ENCODE measurements at regions not wholly inside any gene's neighbourhood (a gene's known extent, or its start where the extent isn't known, plus 50 kb on each side); places are given as distances from the start of the nearest gene placed in this dataset.

- no peak for DNase-seq (ENCODE audit: low read depth in 1 of 2, low spot score in 1 of 2)
Measured at GRCh38 chrX:38856670-38857265, 55.5 kb downstream of the MID1IP1 start.

DNA sequence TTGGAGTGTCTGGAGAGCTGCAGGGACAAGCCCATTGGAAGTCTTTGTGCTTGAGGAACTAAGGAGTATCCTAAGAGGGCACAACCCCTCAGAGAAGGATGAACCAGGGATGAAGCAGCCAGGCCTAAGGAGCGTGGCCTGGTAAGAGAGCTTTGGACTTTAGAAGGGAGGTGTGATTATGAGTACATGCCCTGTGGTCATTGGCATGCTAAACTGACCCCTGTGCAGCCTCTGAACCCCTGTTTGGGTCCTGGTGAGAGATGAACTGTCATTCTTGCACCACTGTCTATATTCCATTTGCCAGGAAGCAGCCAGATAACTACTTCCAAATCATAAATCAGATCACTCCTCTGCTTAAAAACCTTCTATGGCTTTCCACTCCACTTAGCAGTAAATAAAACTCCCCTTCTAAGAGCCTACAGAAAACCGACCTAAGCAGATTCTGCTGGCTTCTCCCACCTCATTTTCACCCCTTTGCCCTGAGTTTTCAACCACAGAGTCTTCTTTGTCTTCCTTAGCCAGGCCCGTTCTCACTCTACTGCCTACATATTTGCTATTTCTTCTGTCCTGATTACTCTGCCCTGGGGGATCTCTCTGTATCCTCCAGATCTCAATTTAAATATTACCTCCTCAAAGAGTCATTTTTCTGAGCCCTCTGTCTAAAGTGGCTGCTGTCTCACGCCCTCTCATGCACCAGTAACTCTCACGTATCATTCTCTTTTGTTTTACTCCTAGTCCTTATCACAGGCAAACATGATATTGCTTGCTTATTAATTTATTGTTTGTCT is 56.7 kb downstream of the MID1IP1 start:
- DNase-seq (ENCODE audit: low read depth in 1 of 2, low spot score in 1 of 2) = no peak

- DNase-seq (ENCODE audit: low read depth in 1 of 2, low spot score in 1 of 2) = no peak
Measured at GRCh38 chrX:38859602-38860001, 58.3 kb downstream of the MID1IP1 start.

DNA sequence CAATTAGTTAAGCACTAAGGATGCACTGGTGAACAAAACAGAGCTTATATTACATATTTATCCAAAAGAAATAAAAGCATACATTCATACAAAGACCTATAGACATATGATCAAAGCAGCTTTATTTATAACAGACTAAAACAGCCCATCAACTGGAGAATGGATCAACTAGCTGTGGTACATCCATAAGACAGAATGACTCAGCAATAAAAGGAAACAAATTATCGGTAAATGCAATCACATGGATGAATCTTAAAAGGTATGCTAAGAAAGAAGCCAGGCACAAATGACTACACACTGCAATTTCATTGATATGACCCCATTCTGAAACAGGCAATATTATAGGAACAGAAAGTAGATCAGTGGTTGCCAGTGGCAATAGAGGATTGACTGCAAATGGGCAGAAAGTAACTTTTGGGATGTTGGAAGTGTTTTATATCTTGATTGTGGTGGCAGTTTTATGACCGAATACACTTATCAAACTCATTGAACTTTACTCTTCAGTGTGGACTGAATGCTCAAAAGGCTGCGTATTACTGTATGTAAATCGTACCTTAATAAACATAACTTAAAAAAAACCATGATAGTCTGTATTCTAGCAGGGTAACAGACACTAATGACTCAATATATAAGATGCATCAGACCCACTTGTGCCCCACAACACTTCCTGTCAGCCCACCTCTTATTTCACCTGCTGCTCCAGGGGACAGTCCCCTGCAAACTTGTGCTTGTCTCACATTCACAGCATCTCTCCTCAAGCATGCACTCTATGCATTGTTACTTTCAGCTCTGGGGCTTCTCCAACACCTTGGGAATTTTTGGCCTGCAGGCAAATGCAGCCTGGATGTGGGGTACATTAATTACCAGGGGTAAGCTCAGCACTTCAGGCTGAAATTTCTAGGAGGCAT is 59.1 kb downstream of the MID1IP1 start:
- no peak for DNase-seq (ENCODE audit: low read depth in 1 of 2, low spot score in 1 of 2)

- DNase-seq (ENCODE audit: low read depth in 1 of 2, low spot score in 1 of 2) = no peak
Measured at GRCh38 chrX:38861489-38861888, 60.2 kb downstream of the MID1IP1 start.

- DNase-seq (ENCODE audit: low read depth in 1 of 2, low spot score in 1 of 2) = no peak
Measured at GRCh38 chrX:38862100-38862499, 60.8 kb downstream of the MID1IP1 start.

DNA sequence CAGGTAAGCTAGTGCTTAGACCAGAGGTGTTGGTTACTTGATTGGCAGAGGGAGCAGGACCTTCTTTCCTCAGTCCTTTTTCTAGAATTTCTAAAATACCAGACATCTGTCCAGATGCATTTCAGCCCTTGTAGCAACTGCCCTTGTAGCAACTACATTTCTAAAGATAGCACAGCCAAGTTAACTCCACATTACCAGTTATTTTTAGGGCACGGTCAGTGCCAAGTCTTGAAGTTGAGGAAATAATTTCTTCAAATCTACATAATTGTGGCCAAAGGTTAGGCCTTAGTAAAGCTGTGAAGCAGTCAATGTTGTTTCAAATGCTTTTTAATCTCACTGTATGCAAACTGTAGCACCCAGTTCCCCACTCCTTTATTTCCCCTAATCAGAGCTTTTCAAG is 62.9 kb downstream of the MID1IP1 start:
- no peak for DNase-seq (ENCODE audit: low read depth in 1 of 2, low spot score in 1 of 2)

GRCh38 chrX:38868321-38868720 is 67.1 kb downstream of the MID1IP1 start:
- DNase-seq (ENCODE audit: low read depth in 1 of 2, low spot score in 1 of 2) = no peak

GRCh38 chrX:38868941-38869401 is 67.7 kb downstream of the MID1IP1 start:
- no peak for DNase-seq (ENCODE audit: low read depth in 1 of 2, low spot score in 1 of 2)

- no peak for DNase-seq (ENCODE audit: low read depth in 1 of 2, low spot score in 1 of 2)
Measured at GRCh38 chrX:38870361-38870895, 69.2 kb downstream of the MID1IP1 start.

- DNase-seq (ENCODE audit: low read depth in 1 of 2, low spot score in 1 of 2) = no peak
Measured at GRCh38 chrX:38871129-38872029, 70.1 kb downstream of the MID1IP1 start.

GRCh38 chrX:38877366-38877765 is 76.1 kb downstream of the MID1IP1 start:
- DNase-seq (ENCODE audit: low read depth in 1 of 2, low spot score in 1 of 2) = no peak

DNA sequence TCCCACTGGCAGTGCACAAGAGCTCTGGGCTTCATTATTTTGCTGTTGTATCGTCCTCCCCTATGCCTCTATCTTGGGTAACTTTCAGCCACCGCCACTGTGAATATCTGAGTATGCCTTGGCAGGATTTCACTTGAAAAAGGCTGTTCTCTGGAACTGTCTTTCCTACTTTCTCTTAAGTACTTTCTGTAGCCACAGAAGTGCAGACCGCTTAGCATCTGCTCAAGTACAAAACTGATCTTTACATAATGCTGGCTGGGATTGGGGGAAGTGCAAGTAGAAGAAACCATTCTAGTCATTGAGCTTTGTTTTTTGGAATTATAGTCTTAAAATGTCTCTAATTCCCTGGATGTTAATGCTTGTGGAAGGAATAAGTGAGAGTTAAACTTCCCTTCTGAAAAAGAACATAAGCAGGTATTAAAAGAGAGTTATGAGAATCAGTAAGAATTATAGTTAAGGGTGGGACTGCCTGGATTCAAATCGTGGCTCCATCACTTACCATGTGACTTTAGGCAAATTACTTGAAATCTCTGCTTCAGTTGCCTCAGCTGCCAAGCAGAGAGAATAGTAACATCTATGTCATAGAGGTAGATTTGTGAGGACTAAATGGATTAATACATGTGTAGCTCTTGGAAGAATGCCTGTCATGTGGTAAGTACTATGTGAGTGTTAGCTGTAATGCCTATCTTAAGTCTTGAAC is 77.5 kb downstream of the MID1IP1 start:
- DNase-seq (ENCODE audit: low read depth in 1 of 2, low spot score in 1 of 2) = no peak

GRCh38 chrX:38879631-38880220 is 78.5 kb downstream of the MID1IP1 start:
- DNase-seq (ENCODE audit: low read depth in 1 of 2, low spot score in 1 of 2) = no peak

DNA sequence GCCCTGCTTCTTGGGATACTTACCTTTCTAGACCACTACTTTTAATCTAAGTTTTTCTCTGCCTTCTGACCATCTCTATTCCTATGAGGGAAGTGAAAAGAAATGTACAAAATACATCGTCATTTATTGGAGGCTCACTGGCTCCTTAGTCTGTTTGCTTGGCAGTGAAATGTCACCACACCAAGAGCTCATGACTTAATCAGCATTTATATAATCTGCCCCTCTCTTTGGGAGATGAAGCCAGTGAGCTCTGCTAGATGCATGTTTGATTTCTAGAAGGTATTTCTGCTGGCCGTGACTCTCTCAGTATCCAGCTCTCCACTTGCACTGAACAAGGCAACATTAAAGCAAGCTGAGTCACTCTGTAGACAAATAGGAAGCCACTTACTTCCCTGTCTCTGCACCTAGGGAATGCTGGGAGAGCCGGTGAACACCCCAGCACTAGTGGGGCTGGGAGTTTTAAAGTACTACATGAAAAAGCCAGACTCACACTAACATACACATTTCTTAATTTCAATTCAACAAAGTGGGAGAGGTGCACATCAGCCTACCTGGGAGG is 79.1 kb downstream of the MID1IP1 start:
- no peak for DNase-seq (ENCODE audit: low read depth in 1 of 2, low spot score in 1 of 2)

DNA sequence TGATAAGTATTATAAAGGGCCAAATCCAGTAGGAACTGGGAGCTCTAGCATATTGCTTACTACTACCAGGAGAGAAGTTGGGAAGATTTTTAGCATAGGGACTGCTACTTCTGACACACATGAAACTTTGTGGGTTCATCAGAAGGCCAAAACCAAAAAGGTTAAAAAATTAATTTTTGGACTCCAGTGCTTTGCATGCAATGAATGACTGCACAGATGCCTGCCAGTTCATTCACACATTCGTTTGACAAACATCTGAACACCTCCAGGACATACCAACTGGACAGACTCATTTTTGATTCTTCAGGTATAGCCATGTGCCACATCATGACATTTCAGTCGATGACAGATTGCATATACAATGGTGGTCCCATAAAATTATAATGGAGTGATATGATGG is 79.8 kb downstream of the MID1IP1 start:
- no peak for DNase-seq (ENCODE audit: low read depth in 1 of 2, low spot score in 1 of 2)

DNA sequence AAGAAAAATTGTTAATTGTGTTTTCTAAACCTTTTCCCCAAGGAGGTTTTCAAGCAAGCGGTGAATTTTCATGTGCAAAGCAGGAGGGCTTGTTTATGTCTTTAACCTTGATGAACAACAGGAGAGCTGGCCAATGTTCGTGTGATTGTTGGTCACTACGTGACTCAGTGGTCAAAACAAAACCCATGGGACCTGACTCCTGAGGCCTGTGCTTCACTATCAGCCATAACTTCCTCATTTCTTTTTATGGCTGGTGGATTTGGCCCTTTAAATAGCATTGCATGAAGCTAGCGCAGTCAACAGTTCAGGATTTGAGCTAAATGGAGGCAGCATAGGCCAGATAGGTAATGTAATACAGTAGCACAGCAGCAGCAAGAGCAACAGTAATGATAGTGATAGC is 80.5 kb downstream of the MID1IP1 start:
- no peak for DNase-seq (ENCODE audit: low read depth in 1 of 2, low spot score in 1 of 2)

DNA sequence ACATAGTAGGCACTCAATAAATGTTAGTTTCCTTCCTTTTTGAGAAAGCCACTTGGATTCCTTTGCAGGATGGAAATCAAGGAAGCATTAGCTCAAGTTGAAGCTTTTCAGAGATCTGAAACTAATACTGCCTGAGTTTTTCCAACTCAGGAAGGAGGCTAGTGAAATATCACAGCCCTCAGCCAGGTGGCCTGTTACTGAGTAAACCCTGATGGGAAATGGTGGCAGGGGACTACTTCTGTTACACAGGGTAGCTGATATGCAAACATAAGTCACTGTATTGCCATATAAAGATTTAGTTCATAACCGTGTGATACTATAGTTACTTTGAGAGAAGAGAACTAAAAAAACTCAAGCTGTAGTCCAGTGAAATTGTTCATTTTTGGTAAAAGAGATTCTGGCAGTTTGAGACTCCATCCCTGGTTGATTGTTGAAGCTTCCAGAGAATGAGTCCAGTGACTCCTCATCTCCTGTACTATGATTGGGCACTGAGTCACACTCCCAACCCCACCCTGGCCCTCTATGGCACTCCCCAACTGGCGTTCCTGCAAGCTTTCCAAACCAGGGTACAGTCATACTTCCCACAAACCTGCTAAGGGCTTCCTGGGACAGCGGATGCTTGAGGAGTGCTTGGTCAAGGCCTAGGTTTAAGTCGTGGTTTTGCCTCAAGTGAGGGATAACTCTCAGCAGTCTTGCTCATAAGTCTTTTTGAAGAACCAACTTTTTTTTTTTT is 81.8 kb downstream of the MID1IP1 start:
- no peak for DNase-seq (ENCODE audit: low read depth in 1 of 2, low spot score in 1 of 2)
